GM23248 (cell line): ENCODE measurements at regions not wholly inside any gene's neighbourhood (a gene's known extent, or its start where the extent isn't known, plus 50 kb on each side); places are given as distances from the start of the nearest gene placed in this dataset.
"Not testable (repeated sequence)": the region's sequence is repeated elsewhere in the genome, so short reads cannot be mapped to it uniquely, and the experiment has no call there.

ENCODE experiments used
- EZH2 ChIP-seq: fragments of 200-600 bp; sonication (generic); IDR thresholded peaks from 2 replicates; pipeline ENCODE4 v1.6.1; 2018; ENCODE audit warnings: antibody characterized with exemption, mild to moderate bottlenecking; ENCODE audit not compliant: insufficient read depth, poor library complexity, severe bottlenecking
- EZH2phosphoT487 ChIP-seq: fragments of 200-600 bp; sonication (generic); IDR thresholded peaks from 2 replicates; pipeline ENCODE4 v1.6.1; 2018; ENCODE audit warnings: antibody characterized with exemption, moderate library complexity, mild to moderate bottlenecking, low read depth; ENCODE audit not compliant: insufficient read depth

DNA sequence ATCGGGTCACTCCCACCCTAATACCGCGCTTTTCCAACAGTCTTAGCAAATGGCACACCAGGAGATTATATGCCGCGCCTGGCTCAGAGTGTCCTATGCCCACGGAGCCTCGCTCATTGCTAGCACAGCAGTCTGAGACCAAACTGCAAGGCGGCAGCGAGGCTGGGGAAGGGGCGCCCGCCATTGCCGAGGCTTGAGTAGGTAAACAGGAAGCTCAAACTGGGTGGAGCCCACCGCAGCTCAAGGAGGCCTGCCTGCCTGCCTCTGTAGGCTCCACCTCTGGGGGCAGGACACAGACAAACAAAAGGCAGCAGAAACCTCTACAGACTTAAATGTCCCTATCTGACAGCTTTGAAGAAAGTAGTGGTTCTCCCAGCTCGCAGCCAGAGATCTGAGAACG, 336.7 kb downstream of the CBLL2 start:
- not testable (repeated sequence) for TF ChIP-seq EZH2phosphoT487, EZH2
